ENCODE measurements at regions not wholly inside any gene's neighbourhood (a gene's known extent, or its start where the extent isn't known, plus 50 kb on each side); places are given as distances from the start of the nearest gene placed in this dataset.
A peak's percentile ranks its signal among the peaks of the same experiment; 100 is the strongest.

- 66% methylated on average over 5 of the region's 11 CpGs for WGBS (ENCODE audit: insufficient coverage, low coverage, low lambda C conversion rate, missing lambda C conversion rate)
- Histone ChIP-seq H3K27me3 (no peaks in the 10 kb centered on the region), H3K4me3 (no peak overlapping the region), H3K9me3 (no peaks in the 10 kb centered on the region), H3K36me3 (no peaks in the 10 kb centered on the region), H3K4me1 (no peaks in the 10 kb centered on the region), H3K27ac (no peak overlapping the region)
- no peak for TF ChIP-seq POLR2A (IDR thresholded peaks at IDR 0.05)
- no peak for TF ChIP-seq CTCF (IDR thresholded peaks at IDR 0.05)
- intact Hi-C loops (cut with DNase I), result no loop called here
- DNase-seq (no peak), ATAC-seq (no peak)
These were observed 293.3 kb upstream of the PARD3B start for GRCh38 chr2:204251998-204252376.

DNA sequence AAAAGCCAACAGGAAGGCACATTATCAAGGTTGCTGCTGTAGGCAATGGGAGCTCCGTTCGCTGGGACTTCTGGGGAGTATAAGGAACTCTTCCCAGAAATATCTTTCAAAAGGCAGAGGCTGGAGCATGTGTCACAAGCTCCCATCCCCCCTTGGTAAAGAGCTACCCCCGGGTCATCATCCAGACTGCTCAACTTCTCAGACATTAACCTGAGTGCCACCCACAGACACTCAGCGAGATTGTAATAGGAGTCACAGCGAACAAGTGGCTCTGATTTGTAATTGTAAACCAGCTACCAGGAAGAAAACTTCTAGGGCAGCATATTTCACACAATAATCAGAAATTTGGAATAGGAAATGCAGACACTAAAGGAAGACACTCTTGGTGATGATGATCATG, 290.2 kb upstream of the PARD3B start:
- no peak overlapping the region for H3K4me3 ChIP-seq
- intact Hi-C loops (cut with DNase I), result no loop called here
- H3K9me3 ChIP-seq, result no peaks in the 10 kb centered on the region
- 90% methylated on average over 2 of the region's 5 CpGs for WGBS (ENCODE audit: insufficient coverage, low coverage, low lambda C conversion rate, missing lambda C conversion rate)
- no peaks in the 10 kb centered on the region for H3K4me1 ChIP-seq
- ATAC-seq, result no peak
- no peak for DNase-seq
- H3K27ac ChIP-seq, result no peak overlapping the region
- TF ChIP-seq CTCF (IDR thresholded peaks at IDR 0.05), result no peak
- TF ChIP-seq POLR2A (IDR thresholded peaks at IDR 0.05), result no peak
- no peaks in the 10 kb centered on the region for H3K27me3 ChIP-seq
- H3K36me3 ChIP-seq, result no peaks in the 10 kb centered on the region

- no peak for TF ChIP-seq CTCF (IDR thresholded peaks at IDR 0.05)
- no peak for TF ChIP-seq POLR2A (IDR thresholded peaks at IDR 0.05)
- Histone ChIP-seq H3K9me3 (no peaks in the 10 kb centered on the region), H3K27me3 (no peaks in the 10 kb centered on the region), H3K4me1 (no peaks in the 10 kb centered on the region), H3K4me3 (no peak overlapping the region), H3K36me3 (no peaks in the 10 kb centered on the region), H3K27ac (no peak overlapping the region)
- DNase-seq (no peak), ATAC-seq (peak in 3 of 4 donors; percentile 43 to 51 (median 46))
- 21% methylated on average over 2 of the region's 2 CpGs for WGBS (ENCODE audit: insufficient coverage, low coverage, low lambda C conversion rate, missing lambda C conversion rate)
- intact Hi-C loops (cut with DNase I), result no loop called here
These were observed 289.7 kb upstream of the PARD3B start for GRCh38 chr2:204255526-204255925.

- no peak for ATAC-seq
These were observed 287.5 kb upstream of the PARD3B start for GRCh38 chr2:204257781-204258180.

More at GRCh38 chr2:204257781-204258180, 287.5 kb upstream of the PARD3B start:
- 86% methylated on average over 5 of the region's 5 CpGs for WGBS (ENCODE audit: insufficient coverage, low coverage, low lambda C conversion rate, missing lambda C conversion rate)
- no peak overlapping the region for H3K27ac ChIP-seq
- no peak for TF ChIP-seq CTCF (IDR thresholded peaks at IDR 0.05)
- no peak for TF ChIP-seq POLR2A (IDR thresholded peaks at IDR 0.05)
- H3K36me3 ChIP-seq, result no peaks in the 10 kb centered on the region
- intact Hi-C loops (cut with DNase I), result no loop called here
- H3K4me3 ChIP-seq, result no peak overlapping the region
- H3K9me3 ChIP-seq, result no peaks in the 10 kb centered on the region
- H3K4me1 ChIP-seq, result no peaks in the 10 kb centered on the region
- no peak for DNase-seq
- no peaks in the 10 kb centered on the region for H3K27me3 ChIP-seq

Measured in right lobe of liver (tissue), 6 donors.